ENCODE measurements at regions not wholly inside any gene's neighbourhood (a gene's known extent, or its start where the extent isn't known, plus 50 kb on each side); places are given as distances from the start of the nearest gene placed in this dataset.
"Not testable (repeated sequence)": the region's sequence is repeated elsewhere in the genome, so short reads cannot be mapped to it uniquely, and the experiment has no call there.

DNA sequence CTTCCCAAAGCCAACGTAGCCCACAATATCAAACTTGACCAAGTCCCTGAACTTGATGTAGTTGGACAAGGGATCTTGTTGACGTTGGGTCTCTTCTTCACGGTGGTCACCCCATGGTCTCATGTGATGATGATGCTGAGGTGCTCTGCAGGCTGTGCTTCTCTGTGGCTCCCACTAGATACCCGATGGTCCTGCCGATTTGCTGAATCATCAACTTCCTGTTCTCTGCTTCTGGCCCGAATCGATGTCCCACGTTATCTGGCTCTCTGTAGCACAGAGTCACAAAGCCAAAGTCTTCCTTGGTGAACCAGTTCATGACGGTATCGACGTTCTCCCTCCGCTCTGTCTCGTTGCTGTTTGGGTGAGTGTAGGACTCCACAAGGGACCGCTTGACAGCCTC is 201.0 kb downstream of the ADRA2C start:
- not testable (repeated sequence) for DNase-seq

DNA sequence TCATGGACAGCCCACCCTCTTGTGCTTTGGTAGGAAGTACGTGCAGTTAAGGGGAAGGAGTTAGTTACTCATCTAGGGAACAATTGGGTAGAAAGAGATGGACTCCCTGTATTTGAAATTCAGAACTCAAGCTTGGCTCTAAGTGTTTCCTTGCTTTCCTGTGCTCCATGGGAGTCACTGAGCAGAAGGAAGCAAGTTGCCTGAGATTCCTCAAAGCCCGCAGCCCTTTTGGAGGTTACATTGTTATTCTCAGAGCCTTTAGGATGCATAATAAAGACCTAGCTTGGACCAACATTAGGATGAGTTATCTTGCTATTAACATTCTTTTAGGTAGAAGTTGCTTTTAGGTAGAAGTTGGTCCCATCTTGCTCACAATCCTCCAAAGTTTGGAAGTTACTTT is 206.4 kb downstream of the ADRA2C start:
- not testable (repeated sequence) for DNase-seq

DNA sequence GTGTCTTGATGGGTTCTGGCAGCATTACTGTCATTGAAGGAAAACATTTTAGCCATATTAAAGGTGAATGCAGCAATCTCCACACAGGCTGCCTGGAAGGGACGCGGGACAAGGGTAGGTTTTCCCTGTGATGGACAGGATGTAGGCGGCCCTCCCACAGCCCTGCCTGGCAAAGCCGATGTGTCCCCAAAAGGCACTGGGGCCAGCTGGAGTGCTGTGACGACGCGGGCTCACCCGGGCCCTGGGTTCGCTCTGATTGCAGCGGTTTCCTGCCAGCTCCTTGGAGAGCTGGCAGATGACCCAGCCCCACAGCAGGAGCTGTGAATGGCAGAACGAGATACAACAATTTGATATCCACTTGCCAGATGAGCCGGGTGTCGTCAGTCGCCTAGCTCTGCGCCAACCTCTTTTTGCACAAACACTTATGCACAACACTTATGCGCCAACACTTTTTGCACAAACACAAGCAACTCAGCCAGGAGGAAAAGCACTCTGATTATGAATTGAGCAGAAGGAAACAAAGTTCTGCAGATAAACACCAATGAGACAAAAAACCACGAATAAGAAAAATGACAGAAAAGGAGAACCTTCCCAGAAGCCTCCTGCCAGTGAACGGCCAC is 207.5 kb downstream of the ADRA2C start:
- DNase-seq, result peak; percentile 10

DNA sequence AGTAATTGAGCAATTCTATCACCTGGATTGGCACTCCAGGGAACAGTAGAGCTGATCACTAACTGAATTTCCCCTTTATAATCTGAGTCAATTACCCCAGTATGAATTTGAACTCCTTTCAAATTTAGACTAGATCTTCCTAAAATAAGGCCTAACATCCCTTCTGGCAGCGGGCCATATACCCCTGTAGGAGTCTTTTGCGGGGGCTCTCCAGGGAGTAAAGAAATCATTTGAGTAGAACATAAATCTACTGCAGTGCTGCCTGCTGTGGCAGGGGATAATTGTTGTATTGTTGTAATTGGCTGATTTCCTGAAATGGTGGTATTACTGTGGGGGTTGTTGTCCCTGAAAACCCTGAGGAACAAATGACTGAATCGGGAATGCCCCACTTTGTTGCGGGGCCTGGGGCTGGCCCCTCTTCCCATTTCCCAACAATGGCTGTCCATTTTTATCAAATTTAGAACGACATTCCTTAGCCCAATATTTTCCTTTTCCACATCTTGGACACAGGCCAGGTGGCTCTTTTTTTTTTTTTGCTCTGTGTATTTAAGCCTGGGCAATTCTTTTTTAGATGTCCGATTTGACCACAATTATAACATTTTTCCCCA is 217.4 kb downstream of the ADRA2C start:
- peak; percentile 71 for DNase-seq

DNA sequence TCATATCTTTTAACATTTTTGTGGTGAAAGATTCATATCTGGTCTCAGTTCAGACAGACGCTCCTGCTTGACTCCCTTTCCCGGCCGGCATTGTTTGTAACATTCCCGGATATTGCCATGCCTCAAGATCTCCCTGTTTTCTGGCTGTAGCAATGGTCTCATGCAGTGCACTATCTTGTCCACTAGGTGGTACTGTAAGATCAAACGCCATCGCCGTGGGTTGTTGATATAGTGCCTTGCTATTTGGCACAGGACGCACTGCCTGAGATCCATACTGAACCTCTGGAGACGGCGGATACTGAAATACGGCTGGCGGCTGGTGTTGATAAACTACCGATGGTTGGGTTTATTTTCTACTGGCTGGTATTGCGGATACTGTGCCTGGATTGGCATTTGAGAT is 218.6 kb downstream of the ADRA2C start:
- DNase-seq, result not testable (repeated sequence)

DNA sequence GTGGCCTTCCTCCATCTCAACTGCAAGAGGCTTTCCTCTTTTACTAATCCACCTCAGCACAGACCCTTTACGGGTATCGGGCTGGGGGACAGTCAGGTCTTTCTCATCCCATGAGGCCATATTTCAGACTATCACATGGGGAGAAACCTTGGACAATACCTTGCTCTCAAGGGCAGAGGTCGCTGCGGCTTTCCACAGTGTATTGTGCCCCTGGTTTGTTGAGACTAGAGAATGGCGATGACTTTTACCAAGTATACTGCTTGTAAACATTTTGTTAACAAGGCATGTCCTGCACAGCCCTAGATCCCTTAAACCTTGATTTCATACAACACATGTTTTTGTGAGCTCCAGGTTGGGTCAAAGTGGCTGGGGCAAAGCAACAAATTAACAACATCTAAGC is 220.2 kb downstream of the ADRA2C start:
- not testable (repeated sequence) for DNase-seq

DNA sequence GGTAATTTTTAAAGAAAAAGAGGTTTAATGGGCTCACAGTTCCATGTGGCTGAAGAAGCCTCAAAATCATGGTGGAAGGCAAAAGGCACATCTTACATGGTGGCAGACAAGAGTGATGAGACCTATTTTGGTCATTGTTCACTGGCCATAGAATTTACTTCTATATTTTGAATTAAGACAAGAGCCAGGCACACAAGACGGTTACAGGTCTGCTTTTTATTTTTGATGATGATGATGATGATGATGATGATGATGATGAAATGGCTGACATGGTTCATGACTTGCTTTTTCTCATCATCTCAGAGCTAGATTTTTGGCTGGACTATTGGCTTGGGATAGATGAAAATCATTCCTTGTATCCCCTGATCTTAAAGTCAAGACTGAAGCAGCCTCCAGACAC is 229.3 kb downstream of the OTOP1 start:
- DNase-seq, result not testable (repeated sequence)

DNA sequence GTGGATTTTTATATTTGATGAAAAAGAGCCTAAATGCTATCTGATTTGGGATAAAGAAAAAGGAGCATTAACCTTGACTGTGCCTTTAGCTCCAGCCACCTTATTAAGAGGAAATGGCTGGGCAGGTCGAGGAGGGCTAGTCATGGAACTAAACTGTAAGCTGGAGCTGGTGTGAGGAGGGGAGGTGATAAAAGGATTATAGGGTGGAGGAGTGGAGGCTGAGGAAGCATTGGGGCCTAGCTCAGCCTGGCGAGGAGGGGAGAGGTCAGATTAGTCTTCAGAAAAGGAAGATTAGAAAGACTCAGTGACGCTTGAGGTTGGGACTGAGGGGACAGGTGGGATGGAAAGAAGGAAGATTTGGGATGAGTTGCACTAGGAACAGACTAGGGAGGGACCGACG is 222.7 kb downstream of the OTOP1 start:
- DNase-seq, result not testable (repeated sequence)

DNA sequence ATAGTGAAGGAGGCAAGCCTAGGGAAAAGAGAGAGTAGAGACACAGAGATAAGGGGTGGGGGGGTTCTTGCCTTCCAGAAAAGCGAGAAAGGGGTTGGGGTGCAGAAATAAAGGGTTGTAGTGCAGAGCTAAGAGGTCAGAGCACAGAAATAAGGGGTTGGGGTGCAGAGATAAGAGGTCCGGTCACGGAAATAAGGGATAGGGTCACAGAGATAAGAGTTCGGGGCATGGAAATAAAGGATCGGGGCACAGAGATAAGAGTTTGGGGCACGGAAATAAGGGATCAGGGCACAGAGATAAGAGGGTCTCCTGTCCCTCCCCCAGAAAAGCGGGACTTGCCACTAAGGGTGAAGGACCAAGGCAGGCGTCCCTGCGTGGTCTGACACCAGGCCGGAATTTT is 222.0 kb downstream of the OTOP1 start:
- DNase-seq, result not testable (repeated sequence)

DNA sequence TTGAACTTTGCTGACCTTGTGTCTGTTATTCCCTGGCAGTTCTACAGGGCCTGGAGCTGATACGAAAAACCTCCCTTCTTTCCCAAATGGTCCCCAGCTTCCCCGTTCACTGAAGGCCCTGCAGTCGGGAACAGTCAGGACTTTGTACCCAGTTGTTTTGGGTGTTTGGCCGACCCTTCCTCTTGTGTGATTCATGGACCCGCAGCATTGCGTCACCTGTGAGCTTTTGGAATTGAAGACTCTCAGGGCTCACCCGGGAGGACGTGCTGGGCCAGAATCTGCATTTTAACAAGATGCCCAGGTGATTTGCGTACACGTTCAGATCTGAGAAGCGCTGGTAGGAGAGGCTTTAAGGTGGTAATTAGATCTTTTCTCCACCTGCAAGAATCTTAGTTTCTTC is 220.4 kb downstream of the OTOP1 start:
- DNase-seq, result not testable (repeated sequence)

DNA sequence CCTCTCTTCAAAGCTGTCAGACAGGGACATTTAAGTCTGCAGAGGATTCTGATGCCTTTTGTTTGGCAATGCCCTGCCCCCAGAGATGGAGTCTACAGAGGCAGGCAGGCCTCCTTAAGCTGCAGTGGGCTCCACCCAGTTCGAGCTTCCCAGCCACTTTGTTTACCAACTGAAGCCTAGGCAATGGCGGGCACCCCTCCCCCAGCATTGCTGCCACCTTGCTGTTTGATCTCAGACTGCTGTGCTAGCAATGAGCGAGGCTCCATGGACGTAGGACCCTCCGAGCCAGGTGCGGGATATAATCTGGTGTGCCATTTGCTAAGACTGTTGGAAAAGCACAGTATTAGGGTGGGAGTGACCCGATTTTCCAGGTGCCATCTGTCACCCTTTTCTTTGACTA is 207.7 kb downstream of the OTOP1 start:
- DNase-seq, result not testable (repeated sequence)

DNA sequence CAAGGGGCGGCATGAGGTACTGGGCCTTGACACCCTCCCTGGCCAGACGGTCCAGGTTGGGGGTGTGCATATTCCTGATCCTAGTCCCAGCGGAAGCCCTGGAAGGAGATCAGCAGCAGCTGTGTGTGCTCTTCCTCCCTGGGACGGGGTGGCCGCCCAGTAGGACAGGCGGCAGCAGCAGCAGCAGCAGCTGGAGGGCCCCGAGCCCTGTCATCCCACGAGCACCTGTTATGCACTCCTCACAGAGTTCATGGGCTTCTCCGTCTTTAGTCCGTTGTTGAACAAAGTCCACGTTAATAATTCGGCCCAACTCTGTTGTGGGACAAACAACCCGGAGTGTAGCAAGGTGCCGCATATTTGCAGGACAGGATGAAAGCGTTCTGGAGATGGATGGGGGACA is 205.6 kb downstream of the OTOP1 start:
- DNase-seq, result not testable (repeated sequence)

DNA sequence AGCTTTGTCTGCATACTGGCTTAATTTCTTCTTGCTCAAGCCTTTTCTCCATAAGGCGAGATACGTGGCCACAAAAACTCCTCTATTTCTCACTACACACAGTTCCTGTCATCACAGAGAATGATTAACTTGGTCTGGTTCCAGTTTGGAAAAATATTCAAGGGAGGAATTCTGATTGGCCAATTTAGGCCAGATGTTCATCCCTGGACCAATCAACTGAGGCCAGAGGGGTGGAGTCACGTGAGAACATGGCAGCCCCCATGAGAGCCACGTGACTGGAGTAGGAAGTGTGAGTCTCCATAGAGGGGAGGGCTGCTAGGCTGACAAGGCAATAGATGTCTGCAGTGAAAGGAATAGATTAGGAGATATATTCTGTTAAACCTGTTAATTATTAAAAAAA is 200.0 kb downstream of the OTOP1 start:
- DNase-seq, result not testable (repeated sequence)

DNA sequence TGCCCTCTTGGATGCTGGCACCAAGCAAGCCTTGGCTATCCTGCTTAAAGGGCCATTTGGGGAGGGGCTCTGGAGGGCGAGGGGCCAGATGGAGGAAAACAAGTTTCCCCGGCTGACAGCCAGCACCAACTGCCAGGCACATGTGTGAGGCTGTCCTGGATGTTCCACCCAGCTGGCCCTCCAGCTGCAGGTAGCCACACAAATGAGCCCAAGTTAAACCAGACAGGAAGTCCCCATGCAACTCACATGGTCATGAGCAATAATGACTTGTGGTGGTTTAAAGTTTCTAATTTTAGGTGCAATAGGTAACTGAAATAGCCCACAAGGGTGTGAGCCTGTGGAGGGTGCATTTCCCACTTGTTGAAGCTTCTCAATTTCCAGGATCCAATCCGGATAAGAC is 198.0 kb downstream of the OTOP1 start:
- not testable (repeated sequence) for DNase-seq

DNA sequence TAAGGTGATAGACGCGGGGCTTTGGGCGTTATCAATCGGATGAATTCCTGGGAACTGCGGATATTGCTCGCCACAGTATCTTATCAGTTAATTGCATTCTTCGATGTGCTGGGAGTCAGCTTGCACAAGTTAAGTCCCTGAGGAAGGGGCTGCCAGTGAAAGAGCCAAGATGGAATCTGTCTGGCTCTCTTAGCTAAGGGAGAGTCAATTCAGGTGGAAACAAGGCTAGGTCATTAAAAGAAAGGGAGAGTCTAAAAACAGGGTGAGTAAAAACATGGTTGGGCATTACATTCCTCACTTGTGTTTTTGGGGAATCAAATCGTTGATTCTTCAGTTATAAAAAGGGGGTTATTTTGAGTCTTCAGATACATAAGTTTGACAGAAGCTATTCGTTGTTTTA is 196.2 kb downstream of the OTOP1 start:
- DNase-seq, result not testable (repeated sequence)

DNA sequence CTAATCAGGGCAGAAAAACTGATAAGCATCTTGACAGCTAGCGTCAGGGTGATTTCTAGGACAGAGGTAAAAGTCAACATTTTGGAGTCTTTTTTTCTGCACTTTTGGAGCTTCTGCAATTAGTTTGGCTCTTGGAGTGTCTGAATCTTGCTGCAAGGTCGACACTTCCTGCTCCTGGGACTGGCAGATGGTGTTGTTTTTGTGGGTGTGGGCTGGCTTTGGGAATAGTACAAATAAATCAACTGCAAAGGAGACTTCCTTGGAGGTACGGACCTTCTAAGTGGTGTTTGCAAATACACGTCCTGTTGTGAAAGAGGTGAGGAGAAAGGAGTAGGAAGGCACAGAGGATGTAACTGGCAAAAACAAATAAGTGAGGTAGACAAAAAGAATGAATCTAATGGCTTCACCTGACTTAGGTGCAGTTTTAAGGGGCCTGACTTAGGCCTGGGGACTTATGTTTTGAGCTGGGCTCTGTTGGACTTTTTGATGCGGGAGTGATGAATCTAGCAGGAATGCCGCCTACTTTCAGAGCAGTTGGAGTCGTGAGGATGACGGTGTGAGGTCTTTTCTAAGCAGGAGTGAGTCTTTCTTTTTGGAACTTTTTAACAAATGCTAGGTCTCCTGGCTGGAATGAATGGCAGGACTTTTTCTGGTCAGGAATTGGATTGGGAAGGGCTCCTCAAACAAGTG is 195.1 kb downstream of the OTOP1 start:
- DNase-seq, result not testable (repeated sequence)

DNA sequence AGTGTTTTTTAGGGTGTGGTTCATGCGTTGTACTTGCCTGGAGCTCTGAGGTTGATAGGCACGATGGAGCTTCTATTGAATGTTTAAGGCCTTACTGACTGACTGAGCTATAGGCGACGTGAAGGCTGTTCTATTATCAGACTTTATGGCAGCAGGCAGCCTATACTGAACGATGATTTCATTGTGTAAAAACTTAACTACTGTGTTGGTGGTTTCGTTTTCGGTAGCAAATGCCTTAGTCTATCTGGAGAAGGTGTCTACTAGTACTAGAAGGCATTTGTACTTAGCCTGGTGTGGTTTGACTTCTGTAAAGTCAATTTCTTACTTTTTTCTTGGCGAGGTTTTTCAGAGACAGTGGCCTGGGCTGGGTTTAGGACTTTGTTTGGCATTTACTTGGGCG is 194.4 kb downstream of the OTOP1 start:
- DNase-seq, result not testable (repeated sequence)

DNA sequence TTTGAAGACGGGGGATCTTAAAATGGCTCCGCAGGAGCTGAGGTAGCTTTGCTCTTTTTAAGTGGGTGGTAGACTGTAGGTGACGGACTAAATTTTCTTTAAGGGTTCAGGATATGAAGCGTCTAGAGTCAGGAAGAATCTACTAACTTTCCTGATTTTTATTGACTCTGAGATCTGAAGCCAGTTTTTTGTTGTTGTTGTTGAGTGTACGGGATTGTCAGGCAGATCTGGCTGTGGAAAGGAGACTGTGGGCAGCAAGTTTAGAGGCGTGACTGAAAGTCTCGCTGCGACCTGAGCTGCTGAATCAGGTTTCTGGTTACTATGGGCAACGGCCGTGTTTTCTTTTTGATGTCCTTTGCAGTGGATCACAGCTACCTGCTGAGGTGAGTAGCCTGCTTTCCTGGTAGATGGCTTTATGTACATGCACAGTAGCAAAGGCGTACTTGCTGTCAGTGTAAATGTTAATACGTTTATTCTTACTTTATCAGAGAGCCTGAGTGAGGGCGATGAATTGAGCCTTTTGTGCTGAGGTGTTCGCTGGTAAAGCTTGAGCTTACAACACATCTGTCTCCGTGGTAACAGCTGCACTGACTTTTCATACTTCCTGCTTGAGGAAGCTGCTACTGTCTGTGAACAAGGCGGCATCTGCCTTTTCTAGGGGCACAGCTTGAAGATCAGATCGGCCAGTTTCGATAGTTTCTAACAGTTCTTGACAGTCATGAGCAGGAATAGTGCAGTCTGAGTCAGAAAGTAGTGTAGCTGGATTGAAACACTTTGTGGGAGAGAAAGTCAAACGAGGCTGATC is 193.7 kb downstream of the OTOP1 start:
- not testable (repeated sequence) for DNase-seq

DNA sequence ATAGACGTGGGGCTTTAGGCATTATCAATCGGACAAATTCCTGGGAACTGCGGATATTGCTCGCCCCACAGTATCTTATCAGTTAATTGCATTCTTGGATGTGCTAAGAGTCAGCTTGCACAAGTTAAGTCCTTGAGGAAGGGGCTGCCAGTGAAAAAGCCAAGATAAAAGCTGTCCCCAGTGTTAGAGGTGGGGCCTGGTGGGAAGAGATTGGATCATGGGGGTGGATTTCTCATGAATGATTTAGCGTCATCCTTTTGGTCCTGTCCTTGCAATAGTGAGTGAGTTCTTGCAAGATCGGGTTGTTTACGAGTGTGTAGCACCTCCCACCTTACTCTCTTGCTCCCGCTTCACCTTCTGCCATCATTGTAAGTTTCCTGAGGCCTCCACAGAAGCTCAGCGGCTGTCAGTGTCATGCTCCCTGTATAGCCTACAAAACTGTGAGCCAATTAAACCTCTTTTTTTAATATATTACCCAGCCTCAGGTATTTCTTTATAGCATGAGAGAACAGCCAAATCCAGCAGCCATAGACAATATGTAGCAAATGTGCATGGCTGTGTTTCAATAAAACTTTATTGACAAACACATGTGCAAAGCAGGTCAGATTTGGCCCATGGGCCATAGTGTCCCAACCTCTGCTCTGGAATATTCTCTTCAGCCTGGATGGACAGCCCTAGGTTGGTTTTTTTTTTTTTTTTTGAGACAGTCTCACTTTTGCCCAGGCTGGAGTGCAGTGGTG is 189.2 kb downstream of the OTOP1 start:
- not testable (repeated sequence) for DNase-seq

DNA sequence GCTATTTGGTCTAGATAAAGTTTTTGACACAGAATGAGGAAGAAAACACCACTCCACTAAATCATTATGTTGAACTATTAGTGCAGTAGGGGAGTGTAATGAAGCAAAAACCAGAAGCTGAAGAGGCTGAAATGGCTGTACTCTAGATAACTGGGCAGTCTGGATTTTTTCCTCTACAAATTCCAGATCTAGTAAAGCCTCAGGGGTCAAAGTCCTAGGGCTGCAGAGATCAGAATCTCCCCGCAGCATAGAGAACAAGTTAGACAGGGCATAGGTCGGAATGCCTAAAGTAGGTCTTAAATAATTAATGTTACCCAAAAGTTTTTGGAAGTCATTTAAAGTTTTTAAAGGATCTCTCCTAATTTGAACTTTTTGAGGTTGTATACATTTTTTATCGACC is 180.9 kb downstream of the OTOP1 start:
- not testable (repeated sequence) for DNase-seq

DNA sequence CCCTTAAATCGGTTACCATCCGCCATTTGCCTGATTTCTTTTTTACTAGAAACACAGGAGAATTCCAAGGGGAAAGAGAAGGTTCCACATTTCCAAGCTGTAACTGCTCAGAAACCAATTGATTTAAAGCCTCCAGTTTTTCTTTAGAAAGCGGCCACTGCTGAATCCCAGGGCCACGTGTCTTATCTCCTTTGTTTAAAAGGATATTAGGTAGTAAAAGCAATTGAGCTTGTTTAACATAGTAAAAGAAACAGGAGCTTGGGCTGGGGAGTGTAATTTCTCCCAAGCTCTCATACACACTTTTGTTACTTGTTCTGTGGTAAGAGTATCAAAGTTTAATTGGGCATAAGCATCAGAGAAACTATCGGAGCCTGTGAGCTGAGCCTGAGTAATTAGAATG is 180.0 kb downstream of the OTOP1 start:
- DNase-seq, result not testable (repeated sequence)

DNA sequence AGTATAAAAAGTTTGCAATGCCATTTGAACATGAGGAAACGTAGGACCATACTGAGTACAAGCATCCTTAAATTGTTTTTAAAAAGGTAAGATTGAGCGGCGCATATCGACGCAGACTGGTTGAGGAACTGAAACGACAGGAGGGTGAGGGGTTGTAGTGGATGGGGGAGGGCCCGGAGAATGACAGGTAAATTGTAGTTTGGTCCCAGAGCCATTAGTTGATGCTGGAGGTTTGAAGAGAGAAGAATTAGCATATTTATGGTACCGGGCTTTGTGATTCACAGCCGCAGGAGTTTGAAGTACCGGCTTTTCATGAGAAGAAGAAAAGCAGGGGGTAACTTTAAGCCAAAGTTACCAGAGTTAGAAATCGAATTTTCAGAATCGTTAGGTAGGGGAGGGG is 179.5 kb downstream of the OTOP1 start:
- not testable (repeated sequence) for DNase-seq

DNA sequence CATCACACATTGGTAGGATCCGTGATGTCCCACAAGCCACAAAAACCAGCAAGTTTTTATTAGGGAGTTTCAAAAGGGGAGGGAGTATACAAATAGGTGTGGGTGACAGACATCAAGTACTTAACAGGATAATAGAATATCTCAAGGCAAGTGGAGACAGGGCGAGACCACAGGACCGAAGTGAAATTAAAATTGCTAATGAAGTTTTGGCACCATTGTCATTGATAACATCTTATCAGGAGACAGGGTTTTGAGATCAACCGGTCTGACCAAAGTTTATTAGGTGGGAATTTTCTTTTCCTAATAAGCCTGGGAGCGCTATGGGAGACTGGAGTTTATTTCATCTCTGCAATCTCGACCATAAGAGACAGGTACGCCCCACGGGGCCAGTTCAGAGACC is 178.5 kb downstream of the OTOP1 start:
- DNase-seq, result not testable (repeated sequence)

Measured in NCI-H69 (cell line).